Effector CD4-positive, alpha-beta T cell (primary cell): ENCODE measurements at regions not wholly inside any gene's neighbourhood (a gene's known extent, or its start where the extent isn't known, plus 50 kb on each side); places are given as distances from the start of the nearest gene placed in this dataset.
"Not testable (repeated sequence)": the region's sequence is repeated elsewhere in the genome, so short reads cannot be mapped to it uniquely, and the experiment has no call there.

Experiments used
- DNase-seq: peaks from one replicate; pipeline ENCODE4 v3.0.0-alpha.2; 2020

DNA sequence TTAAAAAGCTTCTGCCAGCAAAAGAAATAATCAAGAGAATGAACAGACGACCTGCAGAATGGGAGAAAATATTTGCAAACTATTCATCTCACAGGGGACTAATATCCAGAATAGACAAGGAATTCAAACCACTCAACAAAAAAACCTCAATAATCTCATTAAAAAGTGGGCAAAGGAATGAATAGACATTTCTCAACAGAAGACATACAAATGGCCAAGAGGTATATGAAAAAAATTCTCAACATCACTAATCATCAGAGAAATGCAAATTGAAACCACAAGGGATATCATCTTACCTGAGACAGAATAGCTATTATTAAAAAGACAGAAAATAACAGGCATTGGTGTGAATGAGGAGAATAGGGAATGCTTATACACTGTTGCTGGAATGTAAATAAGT is 270.0 kb downstream of the DACT1 start:
- no peak for DNase-seq

DNA sequence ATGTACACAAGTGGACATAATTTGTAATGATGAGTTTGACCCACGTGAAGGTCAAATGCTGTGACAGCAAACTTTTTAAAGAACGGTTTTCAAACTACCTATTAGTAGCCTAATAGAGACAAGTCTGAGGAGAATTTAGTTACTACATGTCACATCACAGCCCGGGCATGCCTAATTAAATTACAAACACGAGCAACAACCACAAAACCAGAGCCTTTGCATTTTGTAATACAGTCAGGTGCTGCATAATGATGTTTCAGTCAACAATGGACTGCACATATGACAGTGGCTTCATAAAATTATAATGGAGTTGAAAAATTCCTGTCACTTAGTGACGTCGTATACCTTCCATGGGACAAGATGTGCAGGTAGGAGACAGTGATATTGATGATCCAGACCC is 274.5 kb downstream of the DACT1 start:
- DNase-seq, result no peak

- no peak for DNase-seq
Observed at GRCh38 chr14:58912799-58913432, 275.2 kb downstream of the DACT1 start.

- DNase-seq, result no peak
Observed at GRCh38 chr14:58914279-58914855, 274.1 kb upstream of the DAAM1 start.

DNA sequence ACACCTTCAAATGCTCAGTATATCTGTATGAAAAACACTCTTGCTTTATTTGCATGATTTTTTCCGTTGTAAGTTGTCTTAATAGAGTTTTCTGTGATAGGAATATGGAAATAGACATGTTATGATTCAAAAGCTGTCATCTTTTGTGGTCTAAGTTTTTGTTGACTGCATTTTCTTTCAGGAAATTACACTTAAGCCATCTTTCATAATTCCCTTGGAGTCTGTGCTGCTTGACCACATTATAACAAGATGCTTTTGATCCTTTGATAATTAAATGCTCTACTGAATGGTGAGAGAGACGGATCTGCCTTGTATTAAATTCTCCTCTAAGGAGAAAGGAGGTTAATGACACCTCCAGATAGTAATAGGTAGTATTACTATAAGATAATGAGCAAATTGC is 272.8 kb upstream of the DAAM1 start:
- DNase-seq, result no peak

- DNase-seq, result no peak
Observed at GRCh38 chr14:58918066-58918738, 270.3 kb upstream of the DAAM1 start.

DNA sequence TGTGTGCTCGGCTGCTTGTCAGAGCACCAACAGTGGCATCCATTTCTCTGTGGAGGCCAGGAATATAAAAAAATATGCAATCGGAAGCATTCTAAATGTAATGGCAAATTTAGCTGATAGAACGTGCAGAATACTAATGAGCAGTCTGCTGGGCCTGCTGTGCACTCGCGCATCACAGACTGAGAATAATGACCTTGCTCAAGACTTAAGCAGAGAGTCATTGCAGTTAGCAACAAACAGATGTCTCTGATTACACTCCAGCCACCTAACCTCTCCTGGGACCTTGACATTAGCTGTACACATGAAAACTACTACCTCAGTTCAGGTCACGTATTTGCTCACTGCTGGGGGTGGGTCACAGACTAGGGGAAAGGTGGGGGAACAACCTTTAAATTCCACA is 269.2 kb upstream of the DAAM1 start:
- DNase-seq, result no peak

DNA sequence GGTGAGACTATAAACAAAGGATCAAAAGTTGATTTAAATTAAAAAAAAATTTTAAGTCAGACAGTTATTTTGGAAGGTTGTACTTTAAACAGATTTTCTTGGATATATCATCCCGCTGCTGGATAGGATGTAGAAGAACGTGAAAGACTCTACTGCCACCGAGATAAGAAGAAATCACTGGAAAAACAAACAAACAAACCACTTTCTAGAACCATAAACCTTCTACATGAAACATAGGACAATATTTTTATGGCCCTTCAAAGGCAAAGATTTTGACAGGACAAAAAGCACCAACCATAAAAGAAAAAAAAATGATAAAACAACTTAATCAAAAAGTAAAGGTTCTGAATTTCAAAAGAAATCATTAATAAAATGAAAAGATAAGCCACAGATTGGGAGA is 268.2 kb upstream of the DAAM1 start:
- no peak for DNase-seq

DNA sequence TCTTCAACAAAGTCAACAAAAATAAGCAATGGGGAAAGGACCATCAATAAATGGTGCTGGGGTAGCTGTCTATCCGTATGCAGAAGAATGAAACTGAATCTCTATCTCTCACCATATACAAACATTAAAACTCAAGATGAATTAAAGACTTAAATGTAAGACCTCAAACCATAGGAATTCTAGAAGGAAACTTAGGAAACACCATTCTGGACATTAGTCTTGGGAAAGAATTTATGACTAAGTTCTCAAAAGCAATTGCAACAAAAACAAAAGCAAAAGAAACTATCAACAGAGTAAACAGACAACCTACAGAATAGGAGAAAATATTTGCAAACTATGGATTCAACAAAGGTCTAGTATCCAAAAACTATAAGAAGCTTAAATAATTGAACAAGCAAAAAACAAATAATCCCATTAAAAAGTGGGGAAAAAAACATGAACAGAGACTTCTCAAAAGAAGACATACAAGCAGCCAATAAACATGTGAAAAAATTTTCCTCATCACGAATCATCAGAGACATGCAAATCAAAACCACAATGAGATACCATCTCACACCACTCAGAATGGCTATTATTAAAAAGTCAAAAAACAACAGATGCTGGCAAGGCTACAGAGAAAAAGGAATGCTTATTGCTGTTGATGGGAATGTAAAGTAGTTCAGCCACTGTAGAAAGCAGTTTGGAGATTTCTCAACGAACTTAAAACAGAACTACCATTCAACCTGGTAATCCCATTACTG is 266.1 kb upstream of the DAAM1 start:
- not testable (repeated sequence) for DNase-seq

- no peak for DNase-seq
Observed at GRCh38 chr14:58923751-58924405, 264.6 kb upstream of the DAAM1 start.

DNA sequence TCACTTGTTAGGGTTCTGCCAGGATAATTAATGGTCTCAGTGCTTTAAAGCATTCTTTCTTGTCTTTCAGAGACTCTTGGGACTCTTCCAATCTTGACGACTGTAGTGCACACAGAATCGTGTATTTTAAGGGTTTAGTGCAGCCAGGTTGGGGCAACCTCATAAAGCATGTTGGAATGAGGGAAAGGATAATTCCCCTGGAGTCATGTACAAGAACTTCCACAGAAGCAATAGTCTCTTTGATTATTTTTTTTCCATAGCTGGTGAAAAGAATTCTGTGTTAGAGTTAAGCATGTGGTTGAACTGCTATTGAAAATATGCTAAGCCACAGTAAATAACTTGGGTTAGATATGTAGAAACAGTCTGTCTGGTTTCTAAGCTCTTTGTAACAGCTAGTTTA is 246.8 kb upstream of the DAAM1 start:
- no peak for DNase-seq

DNA sequence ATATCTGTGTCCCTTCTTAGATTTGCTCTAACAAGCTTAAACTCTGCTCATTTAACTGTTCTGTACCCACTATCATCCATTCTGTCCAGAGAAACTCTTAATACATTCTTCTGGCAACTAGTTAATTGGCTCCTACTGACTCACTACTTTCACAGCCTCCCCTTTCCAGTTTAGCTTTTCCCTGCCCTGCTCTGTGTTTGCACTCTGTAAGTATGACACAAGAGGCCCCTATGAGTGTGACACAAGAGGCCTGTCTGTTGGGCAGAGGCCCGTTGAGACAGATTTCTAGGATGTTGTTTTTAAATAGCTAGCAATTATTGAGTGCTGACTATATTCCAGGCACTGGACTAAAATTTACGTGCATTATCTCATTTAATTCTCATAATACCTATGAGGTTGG is 246.0 kb upstream of the DAAM1 start:
- DNase-seq, result no peak

- DNase-seq, result no peak
Observed at GRCh38 chr14:58944343-58944967, 244.0 kb upstream of the DAAM1 start.

GRCh38 chr14:58944968-58945356 is 243.5 kb upstream of the DAAM1 start:
- DNase-seq, result no peak

DNA sequence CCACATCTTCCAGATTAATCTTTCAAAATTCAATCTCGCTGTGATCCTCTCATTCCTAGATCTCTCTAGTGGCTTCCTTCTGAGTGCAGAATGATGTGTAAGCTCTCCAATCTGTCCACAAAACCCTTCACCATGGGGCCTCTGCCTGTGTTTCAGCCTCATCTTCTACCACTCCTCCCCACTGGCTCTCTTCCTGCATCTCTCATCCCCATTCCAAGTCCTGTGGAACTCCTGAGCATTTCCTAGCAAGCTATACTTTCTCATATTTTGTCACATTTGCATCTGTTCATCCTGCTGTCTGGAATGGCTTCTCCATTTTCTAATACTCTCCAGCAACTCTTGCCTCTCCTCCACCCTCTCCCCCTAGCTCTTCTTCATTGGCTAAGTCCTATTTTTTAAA is 242.0 kb upstream of the DAAM1 start:
- no peak for DNase-seq

GRCh38 chr14:58947156-58947555 is 241.3 kb upstream of the DAAM1 start:
- DNase-seq, result no peak

- DNase-seq, result no peak
Observed at GRCh38 chr14:58947814-58948445, 240.5 kb upstream of the DAAM1 start.

- DNase-seq, result no peak
Observed at GRCh38 chr14:58950555-58950954, 237.9 kb upstream of the DAAM1 start.

DNA sequence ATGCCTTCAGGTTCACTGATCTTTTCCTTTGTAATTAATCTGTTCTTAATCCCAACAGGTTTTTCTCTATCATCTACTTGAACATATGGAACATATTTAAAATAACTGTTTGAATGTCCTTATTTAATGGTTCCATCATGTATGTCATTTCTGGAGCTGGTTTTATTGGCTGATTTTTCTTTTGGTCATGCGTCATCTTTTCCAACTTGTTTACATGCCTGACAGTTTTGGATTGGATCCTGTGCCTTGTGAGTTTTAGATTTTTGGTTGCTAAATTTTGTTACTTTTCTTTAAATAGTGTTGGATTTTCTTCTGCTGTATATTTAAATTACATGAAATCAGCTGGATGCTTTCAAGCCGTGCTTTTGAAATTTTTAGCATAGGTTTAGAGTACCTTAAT is 237.3 kb upstream of the DAAM1 start:
- no peak for DNase-seq

DNA sequence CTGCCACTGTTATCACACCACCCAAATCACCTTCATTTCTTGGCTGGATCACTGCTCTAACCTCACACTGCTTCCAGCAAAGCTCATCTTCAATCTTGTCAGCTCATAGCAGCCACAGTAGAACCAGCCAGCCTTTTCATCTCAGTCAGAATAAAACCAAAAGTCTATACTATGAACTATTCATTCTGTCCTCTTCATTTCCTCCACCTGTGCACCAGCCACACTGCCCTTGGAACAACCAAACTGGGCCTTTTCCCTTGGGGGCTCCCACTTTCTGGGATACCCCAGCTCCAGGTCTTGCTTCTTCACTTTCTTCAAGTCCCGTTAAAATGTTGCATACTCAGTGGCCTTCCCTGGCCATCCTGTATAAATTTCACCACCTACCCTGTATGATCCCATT is 234.4 kb upstream of the DAAM1 start:
- no peak for DNase-seq

- DNase-seq, result no peak
Observed at GRCh38 chr14:58954901-58955861, 233.3 kb upstream of the DAAM1 start.
